Type B pancreatic cell (in vitro differentiated cells): ENCODE measurements at regions not wholly inside any gene's neighbourhood (a gene's known extent, or its start where the extent isn't known, plus 50 kb on each side); places are given as distances from the start of the nearest gene placed in this dataset.

ENCODE experiments used
- DNase-seq: peaks from one replicate; pipeline ENCODE4 v3.0.0; 2021; ENCODE audit warnings: mixed read lengths; ENCODE audit not compliant: unreplicated experiment; ENCODE audit errors: extremely low spot score
- H3K27ac Mint-ChIP-seq: 2 replicates; pipeline ENCODE4 v1.8.0; 2021; ENCODE audit warnings: mild to moderate bottlenecking, mixed read lengths
- H3K27me3 Mint-ChIP-seq: 2 replicates; pipeline ENCODE4 v1.8.0; 2021; ENCODE audit warnings: mixed read lengths
- H3K36me3 Mint-ChIP-seq: 2 replicates; pipeline ENCODE4 v1.8.0; 2021; ENCODE audit warnings: mixed read lengths
- H3K4me1 Mint-ChIP-seq: one replicate; pipeline ENCODE4 v1.8.0; 2021; ENCODE audit warnings: mixed read lengths; ENCODE audit not compliant: unreplicated experiment
- H3K4me3 Mint-ChIP-seq: 2 replicates; pipeline ENCODE4 v1.8.0; 2021; ENCODE audit warnings: mild to moderate bottlenecking, mixed read lengths
- H3K9me3 Mint-ChIP-seq: 2 replicates; pipeline ENCODE4 v1.8.0; 2021; ENCODE audit warnings: mixed read lengths
- TF ChIP-seq, protein P1 (sequence below): fragments of 200-600 bp; sonication (generic); conservative IDR thresholded peaks from 2 replicates; pipeline ENCODE4 v1.5.0; 2021; ENCODE audit warnings: antibody characterized with exemption, mild to moderate bottlenecking

DNA sequence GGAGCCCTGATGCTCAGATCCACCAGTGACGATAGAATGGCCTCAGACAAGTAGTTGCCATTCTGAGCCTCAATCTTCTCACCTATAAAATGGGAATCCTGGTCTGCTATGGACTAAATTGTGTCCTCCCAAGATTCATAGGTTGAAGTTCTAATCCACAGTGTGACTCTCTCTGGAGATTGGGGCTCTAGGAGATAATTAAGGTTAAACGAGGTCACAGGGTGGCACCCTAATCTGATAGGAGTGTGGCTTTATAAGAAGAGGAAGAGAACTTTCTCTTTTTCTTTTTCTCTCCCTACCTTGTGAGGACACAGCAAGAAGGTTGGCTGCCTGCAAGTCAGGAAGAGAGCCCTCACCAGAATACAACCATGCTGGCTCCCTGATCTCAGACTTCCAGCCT lies 214.1 kb downstream of the KATNAL1 start:
- Mint-ChIP-seq H3K9me3 (no peaks in the 10 kb centered on the region), H3K27me3 (no peaks in the 10 kb centered on the region), H3K36me3 (no peaks in the 10 kb centered on the region), H3K4me3 (no peak overlapping the region), H3K27ac (no peak overlapping the region), H3K4me1 (no peaks in the 10 kb centered on the region)
- TF ChIP-seq, protein P1, sequence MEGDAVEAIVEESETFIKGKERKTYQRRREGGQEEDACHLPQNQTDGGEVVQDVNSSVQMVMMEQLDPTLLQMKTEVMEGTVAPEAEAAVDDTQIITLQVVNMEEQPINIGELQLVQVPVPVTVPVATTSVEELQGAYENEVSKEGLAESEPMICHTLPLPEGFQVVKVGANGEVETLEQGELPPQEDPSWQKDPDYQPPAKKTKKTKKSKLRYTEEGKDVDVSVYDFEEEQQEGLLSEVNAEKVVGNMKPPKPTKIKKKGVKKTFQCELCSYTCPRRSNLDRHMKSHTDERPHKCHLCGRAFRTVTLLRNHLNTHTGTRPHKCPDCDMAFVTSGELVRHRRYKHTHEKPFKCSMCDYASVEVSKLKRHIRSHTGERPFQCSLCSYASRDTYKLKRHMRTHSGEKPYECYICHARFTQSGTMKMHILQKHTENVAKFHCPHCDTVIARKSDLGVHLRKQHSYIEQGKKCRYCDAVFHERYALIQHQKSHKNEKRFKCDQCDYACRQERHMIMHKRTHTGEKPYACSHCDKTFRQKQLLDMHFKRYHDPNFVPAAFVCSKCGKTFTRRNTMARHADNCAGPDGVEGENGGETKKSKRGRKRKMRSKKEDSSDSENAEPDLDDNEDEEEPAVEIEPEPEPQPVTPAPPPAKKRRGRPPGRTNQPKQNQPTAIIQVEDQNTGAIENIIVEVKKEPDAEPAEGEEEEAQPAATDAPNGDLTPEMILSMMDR = no peak
- no peak for DNase-seq

DNA sequence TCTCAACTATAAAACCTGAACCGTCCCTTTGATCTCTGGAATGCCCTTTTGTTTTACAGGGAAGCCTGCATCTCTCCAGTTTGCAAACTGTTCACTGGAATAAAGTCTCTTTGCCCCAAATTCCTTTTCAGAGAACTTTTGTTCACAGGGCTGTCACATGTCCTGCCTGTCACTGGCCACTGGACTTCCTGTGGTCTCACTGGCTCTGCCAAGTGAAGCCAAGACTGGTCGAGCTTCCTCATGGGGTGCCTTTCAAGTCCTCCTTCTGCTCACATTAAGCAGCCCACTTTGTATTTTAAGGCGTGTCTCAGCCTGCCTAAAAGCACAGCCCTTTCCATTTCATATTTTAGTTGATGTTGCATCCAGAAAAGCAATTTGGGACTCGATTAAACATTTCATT lies 215.7 kb downstream of the KATNAL1 start:
- H3K4me1 Mint-ChIP-seq = no peaks in the 10 kb centered on the region
- TF ChIP-seq, protein P1 = no peak
- H3K4me3 Mint-ChIP-seq = no peak overlapping the region
- no peak overlapping the region for H3K27ac Mint-ChIP-seq
- no peak for DNase-seq
- H3K36me3 Mint-ChIP-seq = no peaks in the 10 kb centered on the region
- no peaks in the 10 kb centered on the region for H3K27me3 Mint-ChIP-seq
- no peaks in the 10 kb centered on the region for H3K9me3 Mint-ChIP-seq

DNA sequence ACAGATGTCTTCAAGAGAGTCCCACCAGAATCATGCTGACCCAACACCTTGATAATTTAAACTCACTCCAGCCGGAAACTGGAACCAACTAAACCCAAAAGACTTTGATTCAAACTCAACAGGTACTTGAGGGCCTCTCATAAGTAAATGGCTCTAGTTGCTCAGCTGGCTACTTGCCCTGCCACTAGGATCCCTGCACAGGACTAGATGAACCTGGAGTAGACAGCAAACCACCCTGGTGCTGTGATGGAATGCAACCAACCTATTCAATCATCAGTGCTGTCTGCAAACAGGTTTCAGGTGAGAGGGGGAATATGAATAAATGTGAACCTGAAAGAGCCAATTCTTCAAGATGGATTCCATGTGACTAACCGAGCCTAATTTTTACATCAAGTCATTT lies 216.3 kb downstream of the KATNAL1 start:
- no peak for DNase-seq
- Mint-ChIP-seq H3K4me1 (no peaks in the 10 kb centered on the region), H3K27me3 (no peaks in the 10 kb centered on the region), H3K36me3 (no peaks in the 10 kb centered on the region), H3K4me3 (no peak overlapping the region), H3K9me3 (no peaks in the 10 kb centered on the region), H3K27ac (no peak overlapping the region)
- TF ChIP-seq, protein P1 = no peak

DNA sequence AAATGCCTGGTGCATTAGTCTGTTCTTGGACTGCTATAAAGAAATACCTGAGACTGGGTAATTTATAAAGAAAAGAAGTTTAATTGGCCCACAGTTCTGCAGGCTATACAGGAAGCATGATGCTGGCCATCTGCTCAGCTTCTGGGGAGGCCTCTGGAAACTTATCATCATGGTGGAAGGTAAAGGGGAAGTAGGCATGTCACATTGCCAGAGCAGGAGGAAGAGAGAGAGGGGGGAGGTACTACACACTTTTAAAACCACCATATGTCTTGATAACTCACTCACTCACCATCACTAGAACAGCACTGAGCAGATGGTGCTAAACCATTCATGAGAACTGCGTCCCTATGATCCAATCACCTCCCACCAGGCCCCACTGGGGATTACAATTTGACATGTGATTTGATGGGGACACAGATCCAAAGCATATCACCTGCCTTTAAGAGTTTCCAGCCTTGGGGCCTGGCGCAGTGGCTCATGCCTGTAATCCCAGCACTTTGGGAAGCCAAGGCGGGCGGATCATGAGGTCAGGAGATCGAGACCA lies 219.0 kb downstream of the KATNAL1 start:
- Mint-ChIP-seq H3K4me3 (no peak overlapping the region), H3K4me1 (no peaks in the 10 kb centered on the region), H3K9me3 (no peaks in the 10 kb centered on the region), H3K27ac (no peak overlapping the region), H3K27me3 (no peaks in the 10 kb centered on the region), H3K36me3 (no peaks in the 10 kb centered on the region)
- DNase-seq = no peak
- TF ChIP-seq, protein P1 = no peak

DNA sequence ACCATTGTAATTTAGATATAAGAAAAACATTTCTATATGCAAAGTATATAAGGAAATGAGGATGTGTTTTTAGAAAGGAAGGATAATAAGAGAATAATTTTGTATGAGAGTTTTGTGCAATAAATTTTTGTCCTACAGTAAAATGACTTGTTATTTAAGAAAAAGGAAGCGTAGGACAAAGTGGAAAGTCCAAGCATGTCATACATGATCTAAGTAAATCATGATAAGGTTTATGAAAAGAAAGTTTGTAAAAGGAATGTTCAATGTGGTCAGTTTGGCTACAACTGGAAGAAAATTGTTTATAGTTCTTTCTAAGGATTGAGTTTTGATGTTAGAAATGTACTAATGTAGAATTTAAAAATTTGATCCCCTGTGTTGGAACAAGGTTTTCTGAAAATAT lies 222.3 kb downstream of the KATNAL1 start:
- H3K4me3 Mint-ChIP-seq = no peak overlapping the region
- H3K4me1 Mint-ChIP-seq = no peaks in the 10 kb centered on the region
- no peaks in the 10 kb centered on the region for H3K27me3 Mint-ChIP-seq
- no peak for DNase-seq
- no peaks in the 10 kb centered on the region for H3K36me3 Mint-ChIP-seq
- no peaks in the 10 kb centered on the region for H3K9me3 Mint-ChIP-seq
- no peak overlapping the region for H3K27ac Mint-ChIP-seq
- TF ChIP-seq, protein P1 = no peak

DNA sequence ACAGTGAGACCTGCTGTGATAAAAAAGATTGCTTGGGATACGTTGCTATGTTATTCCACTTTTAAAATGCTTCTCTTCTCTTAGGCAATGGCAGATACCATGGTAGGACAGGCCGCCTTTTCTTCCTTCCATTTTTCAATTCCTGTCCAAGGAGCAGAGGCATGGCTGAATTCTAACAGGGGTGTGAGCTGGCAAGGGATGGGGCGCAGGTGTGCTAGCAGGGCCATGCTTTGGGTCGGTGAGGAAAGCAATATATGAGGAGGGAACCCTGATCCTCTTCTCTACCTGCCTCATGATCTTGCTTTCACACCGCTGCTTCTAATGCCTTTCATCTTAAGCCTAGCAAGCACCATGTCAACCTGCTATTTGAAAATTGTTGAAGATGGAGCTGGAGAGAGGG lies 225.0 kb downstream of the KATNAL1 start:
- TF ChIP-seq, protein P1 = no peak
- peaks cover 6% of the 10 kb centered on the region for H3K4me1 Mint-ChIP-seq
- no peak overlapping the region for H3K27ac Mint-ChIP-seq
- DNase-seq = no peak
- no peak overlapping the region for H3K4me3 Mint-ChIP-seq
- no peaks in the 10 kb centered on the region for H3K9me3 Mint-ChIP-seq
- no peaks in the 10 kb centered on the region for H3K27me3 Mint-ChIP-seq
- H3K36me3 Mint-ChIP-seq = no peaks in the 10 kb centered on the region
